Common myeloid progenitor, CD34-positive (primary cell): ENCODE measurements at regions not wholly inside any gene's neighbourhood (a gene's known extent, or its start where the extent isn't known, plus 50 kb on each side); places are given as distances from the start of the nearest gene placed in this dataset.

Experiments used
- CTCF ChIA-PET: fragments of 350-600 bp; sonication (Branson Sonifier 250); formaldehyde crosslinking; loops from one replicate; lab custom pipeline; 2021; ENCODE audit warnings: antibody characterized with exemption; lab: Charles Lee
- POLR2A ChIA-PET: fragments of 350-600 bp; sonication (Branson Sonifier 250); formaldehyde crosslinking; loops from one replicate; lab custom pipeline; 2021; ENCODE audit warnings: antibody characterized with exemption; lab: Charles Lee
- DNase-seq, 3 donors: peaks; one replicate each; pipeline versions ENCODE4 v3.0.0 to v3.0.0-alpha.2; 2013
- H3K27ac ChIP-seq, 2 experiments: 1 replicate in 1 of 2; 2 replicates in 1 of 2; pipeline ENCODE4 v1.7.0; 2013; ENCODE audit warnings: inconsistent platforms in 2 of 2, low read length in 2 of 2, mild to moderate bottlenecking in 2 of 2, low read depth in 1 of 2, moderate library complexity in 1 of 2; ENCODE audit not compliant: severe bottlenecking in 2 of 2, insufficient read depth in 1 of 2, poor library complexity in 1 of 2
- H3K27me3 ChIP-seq, 5 experiments: replicated peaks in 2 of 5; 1 replicate in 3 of 5; 2 replicates in 2 of 5; pipeline versions ENCODE4 v1.6.1 to v1.7.0; 2013; ENCODE audit warnings: low read length in 4 of 5, mild to moderate bottlenecking in 2 of 5, moderate library complexity in 2 of 5, inconsistent platforms in 1 of 5; ENCODE audit not compliant: insufficient read depth in 5 of 5, control insufficient read depth in 4 of 5
- H3K36me3 ChIP-seq, 4 experiments: 1 replicate in 2 of 4; 2 replicates in 2 of 4; pipeline versions ENCODE4 v1.6.1 to v1.7.0; 2013; ENCODE audit warnings: low read length in 3 of 4, control low read depth in 1 of 4, mild to moderate bottlenecking in 1 of 4; ENCODE audit not compliant: control insufficient read depth in 4 of 4, insufficient read depth in 4 of 4
- H3K4me1 ChIP-seq, 4 experiments: 1 replicate in 3 of 4; 2 replicates in 1 of 4; pipeline versions ENCODE4 v1.6.1 to v1.7.1; 2013; ENCODE audit warnings: low read length in 3 of 4, mild to moderate bottlenecking in 3 of 4, control low read depth in 1 of 4, inconsistent platforms in 1 of 4, moderate library complexity in 1 of 4; ENCODE audit not compliant: control insufficient read depth in 4 of 4, insufficient read depth in 4 of 4; ENCODE audit errors: control extremely low read depth in 1 of 4
- H3K4me3 ChIP-seq, 7 experiments: 1 replicate in 4 of 7; 2 replicates in 3 of 7; pipeline versions ENCODE4 v1.5.1 to v1.7.0; 2013; ENCODE audit warnings: mild to moderate bottlenecking in 7 of 7, low read length in 6 of 7, moderate library complexity in 6 of 7, inconsistent platforms in 2 of 7, low read depth in 2 of 7, control low read depth in 1 of 7; ENCODE audit not compliant: insufficient read depth in 4 of 7, control insufficient read depth in 1 of 7; ENCODE audit errors: extremely low read depth in 1 of 7
- H3K9me3 ChIP-seq, 5 experiments: 1 replicate in 4 of 5; 2 replicates in 1 of 5; pipeline versions ENCODE4 v1.6.1 to v1.7.1; 2013; ENCODE audit warnings: low read length in 4 of 5, mild to moderate bottlenecking in 2 of 5, inconsistent platforms in 1 of 5, low read depth in 1 of 5, moderate library complexity in 1 of 5; ENCODE audit not compliant: control insufficient read depth in 4 of 5, insufficient read depth in 2 of 5; ENCODE audit errors: control extremely low read depth in 1 of 5
- WGBS: methylation state at CpG from one replicate; pipeline ENCODE4 v1.1.5; 2013; ENCODE audit not compliant: insufficient coverage; 5-methylcytosine and 5-hydroxymethylcytosine counted together

GRCh38 chr2:9106338-9107167 lies 100.1 kb upstream of the ASAP2 start:
- POLR2A ChIA-PET = interaction anchor here (0.6 kb wide), 1 partner anchor 143 kb away, joined by 3 read pairs; no protein-coding TSS in a partner anchor
- DNase-seq = peak in 2 of 3 donors; percentile 26 to 41
- Histone ChIP-seq H3K9me3 (no peaks in the 10 kb centered on the region), H3K27ac (no peak overlapping the region), H3K4me1 (peaks cover 0 to 12% (median 3%) of the 10 kb centered on the region in 4 experiments), H3K36me3 (no peaks in the 10 kb centered on the region), H3K4me3 (no peak overlapping the region), H3K27me3 (no peaks in the 10 kb centered on the region)
- 74% methylated on average over 12 of the region's 12 CpGs for WGBS
- CTCF ChIA-PET = interaction anchor here (0.9 kb wide), 1 partner anchor 11 kb away, joined by 3 read pairs; no protein-coding TSS in a partner anchor

- Histone ChIP-seq H3K4me1 (peaks cover 0 to 12% (median 3%) of the 10 kb centered on the region in 4 experiments), H3K4me3 (no peak overlapping the region), H3K9me3 (no peaks in the 10 kb centered on the region), H3K27me3 (no peaks in the 10 kb centered on the region), H3K36me3 (no peaks in the 10 kb centered on the region), H3K27ac (no peak overlapping the region)
- WGBS = 77% methylated on average over 15 of the region's 21 CpGs
- ChIA-PET CTCF (interaction anchor here (0.9 kb wide), 1 partner anchor 12 kb away, joined by 3 read pairs; no protein-coding TSS in a partner anchor), POLR2A (no interaction called here)
- DNase-seq = no peak
Measured at GRCh38 chr2:9105601-9106337, 100.8 kb upstream of the ASAP2 start.

- H3K27ac ChIP-seq = no peak overlapping the region
- peaks cover 0 to 12% (median 3%) of the 10 kb centered on the region in 4 experiments for H3K4me1 ChIP-seq
- no peaks in the 10 kb centered on the region for H3K9me3 ChIP-seq
- H3K36me3 ChIP-seq = no peaks in the 10 kb centered on the region
- DNase-seq = no peak
- POLR2A ChIA-PET = no interaction called here
- H3K27me3 ChIP-seq = no peaks in the 10 kb centered on the region
- CTCF ChIA-PET = interaction anchor here (1.1 to 1.2 kb wide), 2 partner anchors 8 to 37 kb away, joined by 3 read pairs; no protein-coding TSS in a partner anchor
- 96% methylated on average over 9 of the region's 14 CpGs for WGBS
- no peak overlapping the region for H3K4me3 ChIP-seq
Measured at GRCh38 chr2:9103663-9104277, 100.3 kb upstream of the MBOAT2 start.

- ChIA-PET POLR2A (no interaction called here), CTCF (interaction anchor here (1.1 kb wide), 1 partner anchor 9 kb away, joined by 3 read pairs; no protein-coding TSS in a partner anchor)
- H3K4me1 ChIP-seq = peaks cover 0 to 12% (median 3%) of the 10 kb centered on the region in 4 experiments
- no peak overlapping the region for H3K4me3 ChIP-seq
- no peak for DNase-seq
- no peaks in the 10 kb centered on the region for H3K36me3 ChIP-seq
- H3K27me3 ChIP-seq = no peaks in the 10 kb centered on the region
- H3K27ac ChIP-seq = no peak overlapping the region
- H3K9me3 ChIP-seq = no peaks in the 10 kb centered on the region
- 94% methylated on average over 19 of the region's 21 CpGs for WGBS
Measured at GRCh38 chr2:9102861-9103662, 99.6 kb upstream of the MBOAT2 start.

- WGBS = 93% methylated on average over 10 of the region's 11 CpGs
- Histone ChIP-seq H3K4me3 (no peak overlapping the region), H3K27me3 (no peaks in the 10 kb centered on the region), H3K36me3 (no peaks in the 10 kb centered on the region), H3K4me1 (peaks cover 0 to 11% (median 3%) of the 10 kb centered on the region in 4 experiments), H3K9me3 (no peaks in the 10 kb centered on the region), H3K27ac (no peak overlapping the region)
- DNase-seq = no peak
- CTCF ChIA-PET = no interaction called here
- POLR2A ChIA-PET = no interaction called here
Measured at GRCh38 chr2:9101763-9102425, 98.4 kb upstream of the MBOAT2 start.
